HG02588 (cell line): ENCODE measurements at regions not wholly inside any gene's neighbourhood (a gene's known extent, or its start where the extent isn't known, plus 50 kb on each side); places are given as distances from the start of the nearest gene placed in this dataset.
A peak's percentile ranks its signal among the peaks of the same experiment; 100 is the strongest.
"Not testable (repeated sequence)": the region's sequence is repeated elsewhere in the genome, so short reads cannot be mapped to it uniquely, and the experiment has no call there.

ENCODE experiments used
- ATAC-seq: cut with Tn5 transposase; IDR thresholded peaks from one replicate; pipeline ENCODE4 v1.9.1; 2021; ENCODE audit warnings: mild to moderate bottlenecking, moderate library complexity; ENCODE audit not compliant: unreplicated experiment

- no peak for ATAC-seq
Observed at GRCh38 chr7:65254061-65254460, 119.6 kb upstream of the ZNF92 start.

- peak; percentile 81 for ATAC-seq
Observed at GRCh38 chr7:65251851-65252620, 121.6 kb upstream of the ZNF92 start.

- no peak for ATAC-seq
Observed at GRCh38 chr7:65250697-65251395, 122.8 kb upstream of the ZNF92 start.

DNA sequence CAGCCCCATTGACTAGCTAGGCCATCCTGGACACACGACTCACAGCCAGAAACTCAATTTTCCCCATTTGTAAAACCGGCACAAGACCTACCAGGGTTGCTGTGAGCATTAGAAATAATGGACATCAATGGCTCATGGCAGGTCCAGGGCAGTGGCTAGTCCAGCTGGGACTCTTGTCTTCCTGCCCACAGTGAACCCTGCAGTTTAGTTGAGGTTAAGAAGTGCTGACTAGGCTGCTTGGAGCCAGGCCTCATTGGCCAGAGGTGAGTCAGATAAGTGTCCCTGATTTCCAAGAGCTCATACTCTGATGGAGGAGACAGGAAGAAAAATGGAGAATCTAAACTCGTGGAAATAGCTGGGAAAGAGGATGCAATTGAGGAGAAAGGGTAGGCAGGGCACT is 123.4 kb upstream of the ZNF92 start:
- ATAC-seq: no peak

GRCh38 chr7:65247491-65247890 is 126.2 kb upstream of the ZNF92 start:
- no peak for ATAC-seq

- ATAC-seq: no peak
Observed at GRCh38 chr7:65239707-65240352, 133.8 kb upstream of the ZNF92 start.

- ATAC-seq: no peak
Observed at GRCh38 chr7:65239324-65239706, 134.3 kb upstream of the ZNF92 start.

DNA sequence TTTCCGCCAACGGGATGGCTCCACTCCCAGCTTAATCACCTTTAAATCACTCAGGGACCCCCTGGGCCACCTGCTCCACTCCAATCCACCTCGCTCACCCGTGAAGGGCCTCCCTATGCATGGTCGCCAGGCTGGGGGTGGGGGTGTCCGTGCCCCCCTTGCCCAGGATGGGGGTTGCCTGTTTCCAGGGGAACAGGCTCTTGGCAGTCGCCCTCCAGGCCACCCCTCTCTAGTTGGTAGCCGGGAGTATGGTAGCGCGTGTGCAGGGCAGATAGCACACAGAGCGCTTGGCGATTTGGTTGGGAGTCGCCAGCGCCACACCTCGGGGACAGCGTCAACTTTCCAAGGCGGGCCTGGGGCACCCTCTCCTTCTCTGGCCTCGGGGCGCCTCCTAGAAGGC is 134.9 kb upstream of the ZNF92 start:
- ATAC-seq: no peak

GRCh38 chr7:65235586-65235985 is 138.1 kb upstream of the ZNF92 start:
- ATAC-seq: no peak

GRCh38 chr7:65233409-65234034 is 140.1 kb upstream of the ZNF92 start:
- no peak for ATAC-seq

GRCh38 chr7:65230231-65230630 is 143.4 kb upstream of the ZNF92 start:
- no peak for ATAC-seq

DNA sequence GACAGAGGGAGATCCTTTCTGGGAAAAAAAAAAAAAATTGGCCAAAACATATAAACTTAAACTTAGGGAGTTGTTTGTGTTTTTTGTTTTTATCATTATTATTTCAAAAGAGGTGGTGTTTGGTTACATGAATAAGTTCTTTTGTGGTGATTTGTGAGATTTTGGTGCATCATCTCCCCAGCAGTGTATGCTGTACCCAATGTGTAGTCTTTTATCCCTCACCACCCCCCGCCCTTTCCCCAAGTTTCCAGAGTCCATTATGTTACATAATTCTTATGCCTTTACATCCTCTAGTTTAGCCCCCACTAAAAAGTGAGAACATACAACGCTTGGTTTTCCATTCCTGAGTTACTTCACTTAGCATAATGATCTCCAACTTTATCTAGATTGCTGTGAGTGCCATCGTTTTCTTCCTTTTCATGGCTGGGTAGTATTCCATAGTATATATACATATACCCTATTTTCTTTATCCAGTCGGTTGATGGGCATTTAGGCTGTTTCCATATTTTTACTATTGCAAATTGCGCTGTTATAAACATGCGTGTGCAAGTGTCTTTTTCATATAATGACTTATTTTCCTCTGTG is 148.1 kb upstream of the ZNF92 start:
- ATAC-seq: no peak

GRCh38 chr7:65222655-65223054 is 151.0 kb upstream of the ZNF92 start:
- no peak for ATAC-seq

DNA sequence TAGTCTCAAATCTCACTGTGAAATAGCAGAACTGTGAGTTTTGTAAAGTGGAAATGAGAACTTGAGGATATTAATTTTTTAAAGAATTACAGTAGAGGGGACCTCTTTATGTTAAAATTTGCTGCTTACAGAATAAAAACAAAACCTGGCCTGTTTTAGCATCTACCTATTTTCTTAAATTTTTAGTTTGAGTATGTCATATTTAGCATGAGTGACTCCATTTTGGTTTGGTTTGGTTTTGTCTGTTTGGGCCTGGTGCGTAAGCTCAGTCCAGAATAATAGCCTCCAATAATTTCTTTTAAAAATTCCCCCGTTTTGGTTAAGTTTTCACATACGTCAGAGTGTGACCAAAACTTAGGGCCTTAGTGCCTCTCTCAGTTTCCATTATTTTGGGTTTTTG is 152.0 kb upstream of the ZNF92 start:
- no peak for ATAC-seq

GRCh38 chr7:65219623-65220022 is 154.0 kb upstream of the ZNF92 start:
- no peak for ATAC-seq

DNA sequence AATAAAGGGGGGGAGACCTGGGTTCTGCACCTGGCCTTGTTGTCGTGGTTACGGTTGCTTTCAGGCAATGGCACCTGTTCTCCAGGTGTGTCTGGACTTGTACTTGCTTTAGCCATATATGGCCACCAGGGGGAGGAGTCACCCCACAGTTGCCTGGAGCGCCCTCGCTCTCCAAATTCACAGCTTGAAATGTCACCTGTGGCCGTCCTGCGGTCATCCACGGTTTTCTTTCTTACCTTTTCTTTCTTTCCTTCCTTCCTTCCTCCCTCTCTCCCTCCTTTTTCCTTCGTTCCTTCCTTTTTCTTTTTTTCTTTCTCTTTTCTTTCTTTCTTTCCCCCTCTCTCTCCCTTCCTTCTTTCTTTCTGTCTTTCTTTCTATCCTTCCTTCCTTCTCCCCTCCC is 157.2 kb upstream of the ZNF92 start:
- ATAC-seq: peak; percentile 84

- not testable (repeated sequence) for ATAC-seq
Observed at GRCh38 chr7:65213260-65213659, 160.4 kb upstream of the ZNF92 start.

DNA sequence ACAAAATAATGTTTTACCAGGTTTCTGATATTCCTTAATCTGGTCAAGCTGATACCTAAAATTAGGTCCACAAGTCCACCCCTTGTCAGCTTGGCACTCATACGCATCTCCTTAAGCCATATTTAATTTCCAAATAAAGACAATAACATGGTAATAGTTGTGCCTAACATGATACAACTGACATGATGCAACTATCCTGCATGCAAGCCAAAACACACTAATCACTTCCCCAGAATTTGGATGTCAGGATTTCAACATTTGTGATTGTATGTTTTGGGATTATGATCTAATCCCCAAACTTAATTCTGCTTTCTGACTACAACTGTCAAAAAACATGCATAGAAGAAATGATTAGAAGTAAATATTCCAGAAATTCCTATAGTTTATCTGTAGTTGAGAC is 174.4 kb upstream of the ZNF92 start:
- not testable (repeated sequence) for ATAC-seq

- not testable (repeated sequence) for ATAC-seq
Observed at GRCh38 chr7:65193334-65194058, 180.2 kb upstream of the ZNF92 start.

GRCh38 chr7:65177041-65177440 is 170.6 kb upstream of the ERV3-1 start:
- not testable (repeated sequence) for ATAC-seq
